MV-4-11 (cell line): ENCODE measurements at regions not wholly inside any gene's neighbourhood (a gene's known extent, or its start where the extent isn't known, plus 50 kb on each side); places are given as distances from the start of the nearest gene placed in this dataset.
"Not testable (repeated sequence)": the region's sequence is repeated elsewhere in the genome, so short reads cannot be mapped to it uniquely, and the experiment has no call there.

Source experiments
- DNase-seq: peaks from one replicate; lab custom pipeline; 2025; lab: John Stamatoyannopoulos, UW

GRCh38 chr13:60214213-60215055, 50.7 kb upstream of the DIAPH3 start:
- DNase-seq = no peak

- no peak for DNase-seq
These were observed 56.3 kb upstream of the DIAPH3 start for GRCh38 chr13:60220072-60220471.

GRCh38 chr13:60221581-60221980, 57.9 kb upstream of the DIAPH3 start:
- DNase-seq = no peak

GRCh38 chr13:60226507-60226906, 62.8 kb upstream of the DIAPH3 start:
- DNase-seq = no peak

GRCh38 chr13:60227158-60227557, 63.4 kb upstream of the DIAPH3 start:
- DNase-seq = no peak

GRCh38 chr13:60229708-60230272, 66.1 kb upstream of the DIAPH3 start:
- no peak for DNase-seq

- no peak for DNase-seq
These were observed 66.9 kb upstream of the DIAPH3 start for GRCh38 chr13:60230593-60230992.

- DNase-seq = no peak
These were observed 78.4 kb upstream of the DIAPH3 start for GRCh38 chr13:60242043-60242595.

- no peak for DNase-seq
These were observed 80.7 kb upstream of the DIAPH3 start for GRCh38 chr13:60244381-60244780.

GRCh38 chr13:60251419-60251818, 87.7 kb upstream of the DIAPH3 start:
- DNase-seq = not testable (repeated sequence)

- DNase-seq = no peak
These were observed 94.6 kb upstream of the DIAPH3 start for GRCh38 chr13:60258349-60258748.

- DNase-seq = no peak
These were observed 96.7 kb upstream of the DIAPH3 start for GRCh38 chr13:60260440-60260839.

GRCh38 chr13:60261432-60262351, 98.0 kb upstream of the DIAPH3 start:
- DNase-seq = no peak

- DNase-seq = no peak
These were observed 101.8 kb upstream of the DIAPH3 start for GRCh38 chr13:60265566-60265965.

- no peak for DNase-seq
These were observed 103.9 kb upstream of the DIAPH3 start for GRCh38 chr13:60267498-60268202.

GRCh38 chr13:60268203-60268555, 104.5 kb upstream of the DIAPH3 start:
- DNase-seq = no peak

- no peak for DNase-seq
These were observed 110.3 kb upstream of the DIAPH3 start for GRCh38 chr13:60273971-60274527.

GRCh38 chr13:60274655-60275054, 110.9 kb upstream of the DIAPH3 start:
- no peak for DNase-seq

- DNase-seq = peak; percentile 90
These were observed 111.5 kb upstream of the DIAPH3 start for GRCh38 chr13:60275208-60275607.

GRCh38 chr13:60280524-60280923, 116.5 kb upstream of the TDRD3 start:
- DNase-seq = not testable (repeated sequence)

- no peak for DNase-seq
These were observed 114.8 kb upstream of the TDRD3 start for GRCh38 chr13:60282186-60282585.
